IPS-NIHi11 (cell line): ENCODE measurements at regions not wholly inside any gene's neighbourhood (a gene's known extent, or its start where the extent isn't known, plus 50 kb on each side); places are given as distances from the start of the nearest gene placed in this dataset.
"Not testable (repeated sequence)": the region's sequence is repeated elsewhere in the genome, so short reads cannot be mapped to it uniquely, and the experiment has no call there.

Experiments used
- DNase-seq: peaks from one replicate; pipeline ENCODE4 v3.0.0; 2012; ENCODE audit warnings: mixed read lengths, low spot score

- no peak for DNase-seq
Observed at GRCh38 chr9:28923351-28923750, 1350.1 kb upstream of the C9orf72 start.

- DNase-seq: no peak
Observed at GRCh38 chr9:28925157-28925556, 1351.9 kb upstream of the C9orf72 start.

- DNase-seq: no peak
Observed at GRCh38 chr9:28926306-28926705, 1353.0 kb upstream of the C9orf72 start.

GRCh38 chr9:28927691-28928090 is 1354.4 kb upstream of the C9orf72 start:
- DNase-seq: no peak

GRCh38 chr9:28929433-28929832 is 1356.2 kb upstream of the C9orf72 start:
- no peak for DNase-seq

GRCh38 chr9:28930766-28931165 is 1357.5 kb upstream of the C9orf72 start:
- no peak for DNase-seq

- no peak for DNase-seq
Observed at GRCh38 chr9:28934111-28934510, 1360.8 kb upstream of the C9orf72 start.

- DNase-seq: no peak
Observed at GRCh38 chr9:28938981-28939380, 1365.7 kb upstream of the C9orf72 start.

GRCh38 chr9:28941856-28942255 is 1368.6 kb upstream of the C9orf72 start:
- no peak for DNase-seq

GRCh38 chr9:28942941-28943340 is 1369.7 kb upstream of the C9orf72 start:
- DNase-seq: no peak

GRCh38 chr9:28946648-28947047 is 1373.4 kb upstream of the C9orf72 start:
- DNase-seq: no peak

- DNase-seq: no peak
Observed at GRCh38 chr9:28951945-28952344, 1378.7 kb upstream of the C9orf72 start.

GRCh38 chr9:28956116-28956880 is 1383.0 kb upstream of the C9orf72 start:
- DNase-seq: no peak

GRCh38 chr9:28960602-28961001 is 1387.3 kb upstream of the C9orf72 start:
- DNase-seq: no peak

- DNase-seq: no peak
Observed at GRCh38 chr9:28961623-28962022, 1388.3 kb upstream of the C9orf72 start.

- DNase-seq: no peak
Observed at GRCh38 chr9:28967226-28967625, 1393.9 kb upstream of the C9orf72 start.

- DNase-seq: peak; percentile 15
Observed at GRCh38 chr9:28970241-28970654, 1397.0 kb upstream of the C9orf72 start.

- DNase-seq: no peak
Observed at GRCh38 chr9:28971881-28972280, 1398.6 kb upstream of the C9orf72 start.

- DNase-seq: no peak
Observed at GRCh38 chr9:28976250-28976649, 1403.0 kb upstream of the C9orf72 start.

GRCh38 chr9:28976684-28977083 is 1403.4 kb upstream of the C9orf72 start:
- DNase-seq: no peak

GRCh38 chr9:28981129-28981528 is 1407.8 kb upstream of the C9orf72 start:
- no peak for DNase-seq

GRCh38 chr9:28981711-28982110 is 1408.4 kb upstream of the C9orf72 start:
- DNase-seq: no peak

- DNase-seq: no peak
Observed at GRCh38 chr9:28984016-28984415, 1410.7 kb upstream of the C9orf72 start.

- DNase-seq: not testable (repeated sequence)
Observed at GRCh38 chr9:28990009-28990408, 1416.7 kb upstream of the C9orf72 start.
